Body of pancreas (tissue), 4 donors: ENCODE measurements at regions not wholly inside any gene's neighbourhood (a gene's known extent, or its start where the extent isn't known, plus 50 kb on each side); places are given as distances from the start of the nearest gene placed in this dataset.

Experiments used
- POLR2A ChIP-seq, 3 donors: fragments of 450-650 bp; IDR thresholded peaks; one replicate each; pipeline ENCODE4 v1.6.1; 2016; ENCODE audit warnings: antibody characterized with exemption in 3 of 3, mild to moderate bottlenecking in 2 of 3
- TF ChIP-seq, protein P1 (sequence below), 7 experiments: fragments of 450-650 bp in 4 of 7; fragments of 200-600 bp in 3 of 7; sonication (generic) in 3 of 7; IDR thresholded peaks; one replicate each; pipeline ENCODE4 v1.5.1; 2016 to 2019; ENCODE audit warnings: antibody characterized with exemption in 7 of 7

DNA sequence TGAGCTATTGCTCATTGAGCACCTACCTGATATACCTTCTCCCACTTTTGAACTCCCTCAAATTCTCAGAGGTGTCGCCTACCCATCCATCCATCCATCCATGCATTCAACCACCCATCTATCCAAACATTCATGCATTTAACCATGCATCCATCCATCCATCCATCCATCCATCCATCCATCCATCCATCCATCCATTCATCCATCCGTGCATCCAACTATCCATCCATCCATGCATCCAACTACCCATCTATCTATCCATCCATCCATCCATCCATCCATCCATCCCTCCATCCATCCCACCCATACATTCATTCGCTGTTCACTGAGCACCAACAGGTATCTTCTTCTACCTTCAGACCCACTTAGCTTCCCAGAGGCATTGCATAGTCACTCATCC is 342.8 kb downstream of the CTTN start:
- TF ChIP-seq, protein P1, sequence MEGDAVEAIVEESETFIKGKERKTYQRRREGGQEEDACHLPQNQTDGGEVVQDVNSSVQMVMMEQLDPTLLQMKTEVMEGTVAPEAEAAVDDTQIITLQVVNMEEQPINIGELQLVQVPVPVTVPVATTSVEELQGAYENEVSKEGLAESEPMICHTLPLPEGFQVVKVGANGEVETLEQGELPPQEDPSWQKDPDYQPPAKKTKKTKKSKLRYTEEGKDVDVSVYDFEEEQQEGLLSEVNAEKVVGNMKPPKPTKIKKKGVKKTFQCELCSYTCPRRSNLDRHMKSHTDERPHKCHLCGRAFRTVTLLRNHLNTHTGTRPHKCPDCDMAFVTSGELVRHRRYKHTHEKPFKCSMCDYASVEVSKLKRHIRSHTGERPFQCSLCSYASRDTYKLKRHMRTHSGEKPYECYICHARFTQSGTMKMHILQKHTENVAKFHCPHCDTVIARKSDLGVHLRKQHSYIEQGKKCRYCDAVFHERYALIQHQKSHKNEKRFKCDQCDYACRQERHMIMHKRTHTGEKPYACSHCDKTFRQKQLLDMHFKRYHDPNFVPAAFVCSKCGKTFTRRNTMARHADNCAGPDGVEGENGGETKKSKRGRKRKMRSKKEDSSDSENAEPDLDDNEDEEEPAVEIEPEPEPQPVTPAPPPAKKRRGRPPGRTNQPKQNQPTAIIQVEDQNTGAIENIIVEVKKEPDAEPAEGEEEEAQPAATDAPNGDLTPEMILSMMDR (IDR thresholded peaks at IDR 0.05) = no peak
- TF ChIP-seq POLR2A (IDR thresholded peaks at IDR 0.05) = no peak
